ENCODE measurements at regions not wholly inside any gene's neighbourhood (a gene's known extent, or its start where the extent isn't known, plus 50 kb on each side); places are given as distances from the start of the nearest gene placed in this dataset.

- H3K9me3 ChIP-seq (ENCODE audit: control insufficient read depth in 2 of 2, insufficient read depth in 1 of 2, low read length in 1 of 2) = no peaks in the 10 kb centered on the region
- H3K4me1 ChIP-seq (ENCODE audit: control insufficient read depth in 2 of 2, insufficient read depth in 2 of 2, low read length in 2 of 2) = no peaks in the 10 kb centered on the region
- no peak overlapping the region for H3K27ac ChIP-seq (ENCODE audit: low read depth in 1 of 2, low read length in 1 of 2)
- no peaks in the 10 kb centered on the region for H3K27me3 ChIP-seq (ENCODE audit: control insufficient read depth in 2 of 2, insufficient read depth in 1 of 2, low read length in 1 of 2)
- no peaks in the 10 kb centered on the region for H3K36me3 ChIP-seq (ENCODE audit: control insufficient read depth in 2 of 2, insufficient read depth in 2 of 2, low read length in 1 of 2)
- no peak for DNase-seq (ENCODE audit: low read depth in 6 of 9, low spot score in 9 of 9)
- H3K4me3 ChIP-seq (ENCODE audit: low read length in 2 of 2) = no peak overlapping the region
- 78% methylated on average over 1 of the region's 1 CpG for WGBS
Measured at GRCh38 chr21:25366116-25366515, 241.2 kb downstream of the MRPL39 start.

- Histone ChIP-seq H3K4me1 (ENCODE audit: control insufficient read depth in 2 of 2, insufficient read depth in 2 of 2, low read length in 2 of 2) (no peaks in the 10 kb centered on the region), H3K27ac (ENCODE audit: low read depth in 1 of 2, low read length in 1 of 2) (no peak overlapping the region), H3K36me3 (ENCODE audit: control insufficient read depth in 2 of 2, insufficient read depth in 2 of 2, low read length in 1 of 2) (no peaks in the 10 kb centered on the region), H3K4me3 (ENCODE audit: low read length in 2 of 2) (no peak overlapping the region), H3K27me3 (ENCODE audit: control insufficient read depth in 2 of 2, insufficient read depth in 1 of 2, low read length in 1 of 2) (no peaks in the 10 kb centered on the region), H3K9me3 (ENCODE audit: control insufficient read depth in 2 of 2, insufficient read depth in 1 of 2, low read length in 1 of 2) (no peaks in the 10 kb centered on the region)
- WGBS = 97% methylated on average over 15 of the region's 15 CpGs
- DNase-seq (ENCODE audit: low read depth in 6 of 9, low spot score in 9 of 9) = no peak
Measured at GRCh38 chr21:25362375-25363267, 244.7 kb downstream of the MRPL39 start.

GRCh38 chr21:25361765-25362164 is 245.5 kb downstream of the MRPL39 start:
- H3K4me1 ChIP-seq (ENCODE audit: control insufficient read depth in 2 of 2, insufficient read depth in 2 of 2, low read length in 2 of 2) = no peaks in the 10 kb centered on the region
- 98% methylated on average over 28 of the region's 28 CpGs for WGBS
- H3K27me3 ChIP-seq (ENCODE audit: control insufficient read depth in 2 of 2, insufficient read depth in 1 of 2, low read length in 1 of 2) = no peaks in the 10 kb centered on the region
- H3K36me3 ChIP-seq (ENCODE audit: control insufficient read depth in 2 of 2, insufficient read depth in 2 of 2, low read length in 1 of 2) = no peaks in the 10 kb centered on the region
- DNase-seq (ENCODE audit: low read depth in 6 of 9, low spot score in 9 of 9) = no peak
- no peak overlapping the region for H3K27ac ChIP-seq (ENCODE audit: low read depth in 1 of 2, low read length in 1 of 2)
- H3K4me3 ChIP-seq (ENCODE audit: low read length in 2 of 2) = no peak overlapping the region
- H3K9me3 ChIP-seq (ENCODE audit: control insufficient read depth in 2 of 2, insufficient read depth in 1 of 2, low read length in 1 of 2) = no peaks in the 10 kb centered on the region

- Histone ChIP-seq H3K27ac (ENCODE audit: low read depth in 1 of 2, low read length in 1 of 2) (no peak overlapping the region), H3K27me3 (ENCODE audit: control insufficient read depth in 2 of 2, insufficient read depth in 1 of 2, low read length in 1 of 2) (no peaks in the 10 kb centered on the region), H3K4me1 (ENCODE audit: control insufficient read depth in 2 of 2, insufficient read depth in 2 of 2, low read length in 2 of 2) (no peaks in the 10 kb centered on the region), H3K9me3 (ENCODE audit: control insufficient read depth in 2 of 2, insufficient read depth in 1 of 2, low read length in 1 of 2) (no peaks in the 10 kb centered on the region), H3K4me3 (ENCODE audit: low read length in 2 of 2) (no peak overlapping the region), H3K36me3 (ENCODE audit: control insufficient read depth in 2 of 2, insufficient read depth in 2 of 2, low read length in 1 of 2) (no peaks in the 10 kb centered on the region)
- no peak for DNase-seq (ENCODE audit: low read depth in 6 of 9, low spot score in 9 of 9)
- WGBS = 72% methylated on average over 1 of the region's 1 CpG
Measured at GRCh38 chr21:25361097-25361496, 246.2 kb downstream of the MRPL39 start.

GRCh38 chr21:25360593-25360992 is 246.7 kb downstream of the MRPL39 start:
- H3K27me3 ChIP-seq (ENCODE audit: control insufficient read depth in 2 of 2, insufficient read depth in 1 of 2, low read length in 1 of 2) = no peaks in the 10 kb centered on the region
- no peaks in the 10 kb centered on the region for H3K4me1 ChIP-seq (ENCODE audit: control insufficient read depth in 2 of 2, insufficient read depth in 2 of 2, low read length in 2 of 2)
- 94% methylated on average over 2 of the region's 2 CpGs for WGBS
- no peaks in the 10 kb centered on the region for H3K9me3 ChIP-seq (ENCODE audit: control insufficient read depth in 2 of 2, insufficient read depth in 1 of 2, low read length in 1 of 2)
- no peak overlapping the region for H3K27ac ChIP-seq (ENCODE audit: low read depth in 1 of 2, low read length in 1 of 2)
- H3K36me3 ChIP-seq (ENCODE audit: control insufficient read depth in 2 of 2, insufficient read depth in 2 of 2, low read length in 1 of 2) = no peaks in the 10 kb centered on the region
- no peak overlapping the region for H3K4me3 ChIP-seq (ENCODE audit: low read length in 2 of 2)
- no peak for DNase-seq (ENCODE audit: low read depth in 6 of 9, low spot score in 9 of 9)

GRCh38 chr21:25359724-25360123 is 247.6 kb downstream of the MRPL39 start:
- Histone ChIP-seq H3K36me3 (ENCODE audit: control insufficient read depth in 2 of 2, insufficient read depth in 2 of 2, low read length in 1 of 2) (no peaks in the 10 kb centered on the region), H3K4me3 (ENCODE audit: low read length in 2 of 2) (no peak overlapping the region), H3K27ac (ENCODE audit: low read depth in 1 of 2, low read length in 1 of 2) (no peak overlapping the region), H3K9me3 (ENCODE audit: control insufficient read depth in 2 of 2, insufficient read depth in 1 of 2, low read length in 1 of 2) (no peaks in the 10 kb centered on the region), H3K4me1 (ENCODE audit: control insufficient read depth in 2 of 2, insufficient read depth in 2 of 2, low read length in 2 of 2) (no peaks in the 10 kb centered on the region), H3K27me3 (ENCODE audit: control insufficient read depth in 2 of 2, insufficient read depth in 1 of 2, low read length in 1 of 2) (no peaks in the 10 kb centered on the region)
- 97% methylated on average over 5 of the region's 5 CpGs for WGBS
- DNase-seq (ENCODE audit: low read depth in 6 of 9, low spot score in 9 of 9) = no peak

GRCh38 chr21:25350056-25350455 is 257.2 kb downstream of the MRPL39 start:
- no peaks in the 10 kb centered on the region for H3K27me3 ChIP-seq (ENCODE audit: control insufficient read depth in 2 of 2, insufficient read depth in 1 of 2, low read length in 1 of 2)
- 67% methylated on average over 6 of the region's 6 CpGs for WGBS
- H3K4me1 ChIP-seq (ENCODE audit: control insufficient read depth in 2 of 2, insufficient read depth in 2 of 2, low read length in 2 of 2) = no peaks in the 10 kb centered on the region
- no peak for DNase-seq (ENCODE audit: low read depth in 6 of 9, low spot score in 9 of 9)
- H3K36me3 ChIP-seq (ENCODE audit: control insufficient read depth in 2 of 2, insufficient read depth in 2 of 2, low read length in 1 of 2) = no peaks in the 10 kb centered on the region
- no peaks in the 10 kb centered on the region for H3K9me3 ChIP-seq (ENCODE audit: control insufficient read depth in 2 of 2, insufficient read depth in 1 of 2, low read length in 1 of 2)
- no peak overlapping the region for H3K4me3 ChIP-seq (ENCODE audit: low read length in 2 of 2)
- H3K27ac ChIP-seq (ENCODE audit: low read depth in 1 of 2, low read length in 1 of 2) = no peak overlapping the region

GRCh38 chr21:25343774-25344545 is 263.3 kb downstream of the MRPL39 start:
- WGBS = 95% methylated on average over 10 of the region's 10 CpGs
- Histone ChIP-seq H3K4me1 (ENCODE audit: control insufficient read depth in 2 of 2, insufficient read depth in 2 of 2, low read length in 2 of 2) (no peaks in the 10 kb centered on the region), H3K9me3 (ENCODE audit: control insufficient read depth in 2 of 2, insufficient read depth in 1 of 2, low read length in 1 of 2) (no peaks in the 10 kb centered on the region), H3K27ac (ENCODE audit: low read depth in 1 of 2, low read length in 1 of 2) (no peak overlapping the region), H3K27me3 (ENCODE audit: control insufficient read depth in 2 of 2, insufficient read depth in 1 of 2, low read length in 1 of 2) (no peaks in the 10 kb centered on the region), H3K36me3 (ENCODE audit: control insufficient read depth in 2 of 2, insufficient read depth in 2 of 2, low read length in 1 of 2) (no peaks in the 10 kb centered on the region), H3K4me3 (ENCODE audit: low read length in 2 of 2) (no peak overlapping the region)
- DNase-seq (ENCODE audit: low read depth in 6 of 9, low spot score in 9 of 9) = no peak

- Histone ChIP-seq H3K36me3 (ENCODE audit: control insufficient read depth in 2 of 2, insufficient read depth in 2 of 2, low read length in 1 of 2) (no peaks in the 10 kb centered on the region), H3K9me3 (ENCODE audit: control insufficient read depth in 2 of 2, insufficient read depth in 1 of 2, low read length in 1 of 2) (no peaks in the 10 kb centered on the region), H3K27ac (ENCODE audit: low read depth in 1 of 2, low read length in 1 of 2) (no peak overlapping the region), H3K27me3 (ENCODE audit: control insufficient read depth in 2 of 2, insufficient read depth in 1 of 2, low read length in 1 of 2) (no peaks in the 10 kb centered on the region), H3K4me3 (ENCODE audit: low read length in 2 of 2) (no peak overlapping the region), H3K4me1 (ENCODE audit: control insufficient read depth in 2 of 2, insufficient read depth in 2 of 2, low read length in 2 of 2) (no peaks in the 10 kb centered on the region)
- WGBS = 98% methylated on average over 1 of the region's 1 CpG
- no peak for DNase-seq (ENCODE audit: low read depth in 6 of 9, low spot score in 9 of 9)
Measured at GRCh38 chr21:25342816-25343215, 264.5 kb downstream of the MRPL39 start.
